GM12873 (cell line): ENCODE measurements at regions not wholly inside any gene's neighbourhood (a gene's known extent, or its start where the extent isn't known, plus 50 kb on each side); places are given as distances from the start of the nearest gene placed in this dataset.

Experiments
- TF ChIP-seq, protein P1 (sequence below): IDR thresholded peaks from 2 replicates; pipeline ENCODE4 v1.5.1; 2012; ENCODE audit warnings: low read depth, mild to moderate bottlenecking, moderate library complexity, low read length, control low read depth; ENCODE audit not compliant: insufficient read depth; ENCODE audit errors: missing control alignments

DNA sequence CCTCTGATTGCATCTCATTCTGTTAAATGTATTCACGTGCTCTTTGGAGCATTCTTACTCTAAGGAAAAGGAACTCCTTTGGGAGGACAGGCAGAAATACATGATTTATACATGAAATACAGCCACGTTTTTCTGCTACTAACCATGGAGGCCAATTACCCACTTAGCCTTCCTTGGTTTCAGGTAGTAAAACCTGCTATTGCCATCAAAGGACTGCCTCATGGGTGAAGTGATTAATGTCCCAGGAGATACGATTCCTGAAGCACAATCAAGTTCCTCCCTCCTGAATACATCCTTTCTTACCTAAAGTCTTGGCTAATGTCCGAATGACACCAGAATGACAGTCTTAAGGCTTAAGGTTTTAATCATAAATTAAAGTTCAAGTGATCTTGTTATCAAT lies 58.5 kb upstream of the PIK3CG start:
- TF ChIP-seq, protein P1, sequence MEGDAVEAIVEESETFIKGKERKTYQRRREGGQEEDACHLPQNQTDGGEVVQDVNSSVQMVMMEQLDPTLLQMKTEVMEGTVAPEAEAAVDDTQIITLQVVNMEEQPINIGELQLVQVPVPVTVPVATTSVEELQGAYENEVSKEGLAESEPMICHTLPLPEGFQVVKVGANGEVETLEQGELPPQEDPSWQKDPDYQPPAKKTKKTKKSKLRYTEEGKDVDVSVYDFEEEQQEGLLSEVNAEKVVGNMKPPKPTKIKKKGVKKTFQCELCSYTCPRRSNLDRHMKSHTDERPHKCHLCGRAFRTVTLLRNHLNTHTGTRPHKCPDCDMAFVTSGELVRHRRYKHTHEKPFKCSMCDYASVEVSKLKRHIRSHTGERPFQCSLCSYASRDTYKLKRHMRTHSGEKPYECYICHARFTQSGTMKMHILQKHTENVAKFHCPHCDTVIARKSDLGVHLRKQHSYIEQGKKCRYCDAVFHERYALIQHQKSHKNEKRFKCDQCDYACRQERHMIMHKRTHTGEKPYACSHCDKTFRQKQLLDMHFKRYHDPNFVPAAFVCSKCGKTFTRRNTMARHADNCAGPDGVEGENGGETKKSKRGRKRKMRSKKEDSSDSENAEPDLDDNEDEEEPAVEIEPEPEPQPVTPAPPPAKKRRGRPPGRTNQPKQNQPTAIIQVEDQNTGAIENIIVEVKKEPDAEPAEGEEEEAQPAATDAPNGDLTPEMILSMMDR = no peak

DNA sequence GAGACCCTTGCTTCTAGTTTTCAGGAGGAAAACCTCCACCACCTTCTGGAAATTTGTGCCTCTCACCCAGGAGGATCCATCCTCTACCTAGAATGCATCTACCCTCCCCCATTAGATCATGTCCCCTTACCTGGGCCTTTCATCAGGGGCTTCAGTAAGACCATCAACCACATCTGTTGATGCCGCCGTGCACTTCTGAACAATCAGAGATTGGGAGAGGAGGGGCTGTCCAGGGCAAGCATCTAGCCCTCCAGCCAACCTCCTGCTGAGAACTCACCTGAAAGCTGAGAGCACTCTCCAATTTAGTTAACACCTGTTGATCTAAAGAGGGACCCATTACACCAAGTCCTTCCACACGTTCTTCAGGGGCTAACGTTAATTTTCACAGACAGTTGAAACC lies 57.6 kb upstream of the PIK3CG start:
- TF ChIP-seq, protein P1 = no peak

DNA sequence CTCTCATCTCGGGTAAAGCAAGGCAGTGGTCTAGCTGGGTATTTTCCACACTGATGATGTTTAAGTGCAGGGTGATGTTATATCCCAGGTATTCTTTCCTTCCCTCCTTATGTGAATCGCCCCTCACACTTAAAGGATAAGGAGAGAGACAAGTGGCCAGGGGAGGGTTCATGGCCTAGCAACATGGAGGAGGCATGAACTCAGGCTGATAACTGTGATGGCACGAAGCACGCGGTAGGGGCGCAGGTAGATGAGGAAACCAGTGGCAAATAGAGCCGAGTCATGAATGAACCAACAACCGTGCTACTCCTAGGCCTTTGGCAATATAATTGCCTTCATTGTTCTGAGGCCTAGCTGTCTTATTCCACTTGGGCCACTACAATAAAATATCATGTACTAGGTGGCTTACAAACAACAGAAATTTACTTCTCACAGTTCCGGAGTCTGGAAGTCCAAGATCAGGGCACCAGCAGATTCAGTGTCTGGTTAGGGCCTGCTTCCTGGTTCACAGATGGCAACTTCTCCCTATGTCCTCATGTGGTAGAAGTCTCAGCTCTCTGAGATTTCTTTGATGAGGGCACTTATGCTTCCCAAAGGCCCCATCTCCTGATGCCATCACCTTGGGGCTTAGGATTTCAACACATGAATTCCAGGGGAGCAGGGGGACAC lies 56.0 kb upstream of the PIK3CG start:
- TF ChIP-seq, protein P1 = no peak

DNA sequence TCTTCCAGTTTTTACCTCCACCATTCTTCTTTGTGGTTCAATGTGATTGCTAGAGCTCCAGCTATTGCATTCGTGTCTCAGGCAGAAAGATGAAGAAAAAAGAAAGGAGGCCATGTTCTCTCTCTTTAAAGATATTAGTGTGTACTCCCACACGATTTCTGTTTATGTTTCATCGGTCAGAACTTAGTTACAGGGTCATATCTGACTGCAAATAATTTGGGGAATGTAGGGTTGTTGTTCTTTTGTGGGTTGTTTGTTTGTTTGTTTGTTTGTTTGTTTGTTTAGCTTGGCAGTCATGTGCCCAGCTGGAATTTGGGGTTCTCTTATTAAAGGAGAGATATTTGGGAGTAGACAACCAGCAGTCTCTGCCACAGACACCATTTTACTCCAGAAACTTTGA lies 53.6 kb upstream of the PIK3CG start:
- TF ChIP-seq, protein P1 = no peak

DNA sequence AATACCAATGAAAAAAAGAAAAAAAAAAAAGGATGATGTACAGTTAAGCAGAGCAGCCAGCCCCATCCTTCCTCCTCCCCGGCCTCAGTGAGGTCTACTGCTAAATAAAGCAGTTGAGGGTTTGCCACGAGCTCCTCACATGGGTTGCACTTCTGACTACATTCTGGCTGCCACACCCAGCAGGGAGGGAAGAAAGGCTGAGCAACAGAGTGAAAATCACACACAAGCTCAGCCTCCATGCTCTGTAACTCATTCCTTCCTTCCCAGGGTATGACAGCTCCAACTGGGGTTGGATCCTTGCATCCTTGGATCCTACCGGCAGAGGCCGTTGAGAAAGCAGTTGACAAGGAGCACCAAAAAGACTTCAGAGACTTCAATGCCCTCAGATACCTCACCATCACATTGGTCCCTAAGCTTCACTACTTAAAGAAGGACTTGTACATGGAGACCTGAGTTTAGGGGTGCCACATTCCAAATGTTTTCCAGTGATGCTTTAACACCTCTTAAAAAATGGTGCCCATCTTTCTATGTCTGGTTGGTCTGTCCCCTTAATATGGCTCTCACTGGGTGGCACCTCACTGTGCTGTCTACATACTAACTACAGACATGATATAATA lies 52.9 kb upstream of the PIK3CG start:
- TF ChIP-seq, protein P1 = no peak

DNA sequence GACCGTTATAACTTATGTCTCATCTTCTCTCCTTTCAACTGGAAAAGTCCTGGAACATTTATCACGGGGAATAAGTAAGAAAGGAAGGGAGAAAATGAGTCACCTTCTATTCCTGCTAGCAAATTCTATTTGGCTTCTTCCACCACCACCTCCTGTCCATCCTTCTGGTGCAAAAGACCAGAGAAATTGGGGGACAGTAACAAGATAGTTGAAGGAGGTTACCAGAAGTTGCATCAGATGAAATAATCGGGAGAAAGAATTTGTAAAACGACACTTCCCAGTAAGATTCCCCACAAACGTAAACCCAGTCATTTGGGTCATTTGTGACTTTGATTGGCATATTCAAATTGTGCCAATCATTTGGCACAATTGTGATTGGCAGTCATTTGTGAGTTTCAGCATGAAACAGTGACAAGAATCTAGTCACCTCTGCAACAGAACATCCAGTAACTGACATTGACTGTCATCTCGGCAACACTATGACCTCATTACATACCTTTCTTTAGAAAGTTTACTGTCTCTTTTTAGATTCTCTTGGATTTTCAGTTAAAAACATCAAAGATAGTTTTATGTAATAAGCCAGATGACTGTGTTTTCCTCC lies 51.3 kb upstream of the PIK3CG start:
- TF ChIP-seq, protein P1 = no peak

DNA sequence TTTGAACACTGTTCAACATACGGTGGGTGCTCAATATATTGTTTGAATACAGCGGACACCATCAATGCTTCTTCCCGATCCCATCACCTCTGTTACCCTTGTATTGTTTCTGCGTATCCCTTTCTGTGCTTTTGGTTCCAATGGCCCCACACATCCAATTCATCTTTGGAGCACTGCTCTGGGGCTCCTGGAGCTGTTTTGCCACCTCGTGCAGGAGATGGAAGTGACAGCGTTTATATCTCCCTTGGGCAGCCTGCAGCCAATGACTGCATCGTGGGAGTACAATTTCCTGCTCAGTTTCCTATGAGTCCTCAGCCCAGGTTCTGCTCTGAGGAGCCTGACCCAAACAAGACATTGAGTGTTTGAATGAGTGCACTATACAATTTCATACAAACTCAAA lies 50.2 kb upstream of the PIK3CG start:
- TF ChIP-seq, protein P1 = no peak
